ENCODE measurements at regions not wholly inside any gene's neighbourhood (a gene's known extent, or its start where the extent isn't known, plus 50 kb on each side); places are given as distances from the start of the nearest gene placed in this dataset.

DNA sequence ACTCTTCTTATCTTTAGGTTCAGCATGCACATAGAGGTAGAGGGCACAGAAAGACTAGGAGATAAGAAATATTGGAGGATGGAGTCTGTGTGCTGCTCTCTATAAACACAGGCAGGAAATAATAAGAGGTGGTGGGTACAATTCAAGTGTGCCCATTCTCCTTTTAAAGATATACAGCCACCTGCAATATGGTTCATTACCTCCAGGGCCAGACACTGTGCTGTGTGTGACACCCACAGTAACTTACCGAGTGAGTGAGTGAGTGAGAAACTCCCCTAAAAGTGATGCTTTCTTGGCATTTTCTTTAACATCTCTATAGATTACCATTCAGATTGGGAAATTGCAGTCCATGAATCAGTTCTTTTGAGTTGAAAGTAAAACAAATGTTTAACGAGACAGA lies 311.8 kb upstream of the KCNN2 start:
- TF ChIP-seq, protein P1, sequence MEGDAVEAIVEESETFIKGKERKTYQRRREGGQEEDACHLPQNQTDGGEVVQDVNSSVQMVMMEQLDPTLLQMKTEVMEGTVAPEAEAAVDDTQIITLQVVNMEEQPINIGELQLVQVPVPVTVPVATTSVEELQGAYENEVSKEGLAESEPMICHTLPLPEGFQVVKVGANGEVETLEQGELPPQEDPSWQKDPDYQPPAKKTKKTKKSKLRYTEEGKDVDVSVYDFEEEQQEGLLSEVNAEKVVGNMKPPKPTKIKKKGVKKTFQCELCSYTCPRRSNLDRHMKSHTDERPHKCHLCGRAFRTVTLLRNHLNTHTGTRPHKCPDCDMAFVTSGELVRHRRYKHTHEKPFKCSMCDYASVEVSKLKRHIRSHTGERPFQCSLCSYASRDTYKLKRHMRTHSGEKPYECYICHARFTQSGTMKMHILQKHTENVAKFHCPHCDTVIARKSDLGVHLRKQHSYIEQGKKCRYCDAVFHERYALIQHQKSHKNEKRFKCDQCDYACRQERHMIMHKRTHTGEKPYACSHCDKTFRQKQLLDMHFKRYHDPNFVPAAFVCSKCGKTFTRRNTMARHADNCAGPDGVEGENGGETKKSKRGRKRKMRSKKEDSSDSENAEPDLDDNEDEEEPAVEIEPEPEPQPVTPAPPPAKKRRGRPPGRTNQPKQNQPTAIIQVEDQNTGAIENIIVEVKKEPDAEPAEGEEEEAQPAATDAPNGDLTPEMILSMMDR (IDR thresholded peaks at IDR 0.05 in 8 of 11, conservative IDR thresholded peaks at IDR 0.05 in 3 of 11): no peak
- TF ChIP-seq POLR2AphosphoS5 (IDR thresholded peaks at IDR 0.05): no peak
- TF ChIP-seq POLR2A (IDR thresholded peaks at IDR 0.05): no peak
- no peaks in the 10 kb centered on the region for H3K36me3 ChIP-seq
- peaks cover 0 to 19% (median 6%) of the 10 kb centered on the region in 7 donors for H3K27me3 ChIP-seq (replicated peaks in 1 of 7)
- no peak overlapping the region for H3K4me3 ChIP-seq
- no peak overlapping the region for H3K27ac ChIP-seq
- intact Hi-C loops (cut with DNase I; ENCODE audit: low total_unique reads): no loop called here
- H3K9me3 ChIP-seq: no peaks in the 10 kb centered on the region
- no peak for DNase-seq
- WGBS, 5 donors: 70 to 88% (median 74%) methylated on average over 2 of the region's 2 CpGs
- H3K4me1 ChIP-seq: peaks cover 0 to 4% (median 2%) of the 10 kb centered on the region in 6 donors

DNA sequence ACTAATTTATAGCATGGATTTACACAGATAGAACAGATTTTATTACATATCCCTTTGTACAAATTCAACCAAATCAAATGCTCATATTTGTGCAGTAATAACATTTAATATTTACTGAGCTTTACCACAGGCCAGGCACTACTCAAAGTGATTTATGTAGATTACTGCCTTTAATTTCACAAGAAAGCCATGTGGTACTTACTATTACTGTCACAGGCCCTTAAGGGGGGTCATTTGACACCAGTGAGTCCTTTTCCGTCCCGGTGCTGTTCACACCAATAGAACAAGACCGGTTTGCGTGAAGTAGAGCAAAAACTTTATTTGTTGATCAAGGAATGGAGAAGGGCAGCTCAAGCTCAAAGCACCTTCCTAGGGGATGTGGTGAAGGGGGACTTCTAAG lies 308.5 kb upstream of the KCNN2 start:
- intact Hi-C loops (cut with DNase I; ENCODE audit: low total_unique reads): no loop called here
- no peaks in the 10 kb centered on the region for H3K9me3 ChIP-seq
- no peak overlapping the region for H3K4me3 ChIP-seq
- DNase-seq: no peak
- H3K27me3 ChIP-seq (replicated peaks in 1 of 7): peaks cover 0 to 42% (median 17%) of the 10 kb centered on the region in 7 donors
- peaks cover 0 to 16% (median 9%) of the 10 kb centered on the region in 6 donors for H3K4me1 ChIP-seq
- WGBS, 5 donors: 79 to 86% (median 84%) methylated on average over 4 of the region's 4 CpGs
- no peaks in the 10 kb centered on the region for H3K36me3 ChIP-seq
- TF ChIP-seq POLR2A (IDR thresholded peaks at IDR 0.05) (no peak), POLR2AphosphoS5 (IDR thresholded peaks at IDR 0.05) (no peak)
- TF ChIP-seq, protein P1 (IDR thresholded peaks at IDR 0.05 in 8 of 11, conservative IDR thresholded peaks at IDR 0.05 in 3 of 11): no peak
- no peak overlapping the region for H3K27ac ChIP-seq

DNA sequence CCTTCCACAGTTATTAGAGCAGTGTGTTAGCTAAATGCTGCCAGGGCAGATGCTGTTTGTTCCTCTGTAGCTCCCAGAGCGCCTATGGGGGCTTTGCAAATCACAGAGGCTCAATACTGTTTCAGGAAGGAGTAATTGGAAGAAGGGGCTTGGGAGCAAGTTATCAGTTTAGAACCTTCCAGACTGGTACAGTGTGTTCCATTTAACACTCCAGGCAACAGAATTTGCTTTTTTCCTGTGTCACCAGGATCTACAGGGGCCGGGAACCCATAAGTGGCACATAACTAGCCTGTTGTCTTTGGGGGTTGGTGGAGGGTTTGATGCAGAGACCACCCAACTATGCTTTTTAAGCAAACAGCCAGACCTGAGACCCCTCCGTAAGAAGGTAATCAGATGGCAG lies 307.3 kb upstream of the KCNN2 start:
- WGBS, 5 donors: 46 to 71% (median 55%) methylated on average over 3 of the region's 3 CpGs
- TF ChIP-seq POLR2A (IDR thresholded peaks at IDR 0.05) (no peak), POLR2AphosphoS5 (IDR thresholded peaks at IDR 0.05) (no peak)
- TF ChIP-seq, protein P1 (IDR thresholded peaks at IDR 0.05 in 8 of 11, conservative IDR thresholded peaks at IDR 0.05 in 3 of 11): no peak
- intact Hi-C loops (cut with DNase I; ENCODE audit: low total_unique reads): no loop called here
- Histone ChIP-seq H3K4me1 (peaks cover 0 to 16% (median 9%) of the 10 kb centered on the region in 6 donors), H3K9me3 (no peaks in the 10 kb centered on the region), H3K27me3 (replicated peaks in 1 of 7) (peaks cover 0 to 46% (median 17%) of the 10 kb centered on the region in 7 donors), H3K27ac (no peak overlapping the region), H3K36me3 (no peaks in the 10 kb centered on the region), H3K4me3 (no peak overlapping the region)
- DNase-seq: no peak

DNA sequence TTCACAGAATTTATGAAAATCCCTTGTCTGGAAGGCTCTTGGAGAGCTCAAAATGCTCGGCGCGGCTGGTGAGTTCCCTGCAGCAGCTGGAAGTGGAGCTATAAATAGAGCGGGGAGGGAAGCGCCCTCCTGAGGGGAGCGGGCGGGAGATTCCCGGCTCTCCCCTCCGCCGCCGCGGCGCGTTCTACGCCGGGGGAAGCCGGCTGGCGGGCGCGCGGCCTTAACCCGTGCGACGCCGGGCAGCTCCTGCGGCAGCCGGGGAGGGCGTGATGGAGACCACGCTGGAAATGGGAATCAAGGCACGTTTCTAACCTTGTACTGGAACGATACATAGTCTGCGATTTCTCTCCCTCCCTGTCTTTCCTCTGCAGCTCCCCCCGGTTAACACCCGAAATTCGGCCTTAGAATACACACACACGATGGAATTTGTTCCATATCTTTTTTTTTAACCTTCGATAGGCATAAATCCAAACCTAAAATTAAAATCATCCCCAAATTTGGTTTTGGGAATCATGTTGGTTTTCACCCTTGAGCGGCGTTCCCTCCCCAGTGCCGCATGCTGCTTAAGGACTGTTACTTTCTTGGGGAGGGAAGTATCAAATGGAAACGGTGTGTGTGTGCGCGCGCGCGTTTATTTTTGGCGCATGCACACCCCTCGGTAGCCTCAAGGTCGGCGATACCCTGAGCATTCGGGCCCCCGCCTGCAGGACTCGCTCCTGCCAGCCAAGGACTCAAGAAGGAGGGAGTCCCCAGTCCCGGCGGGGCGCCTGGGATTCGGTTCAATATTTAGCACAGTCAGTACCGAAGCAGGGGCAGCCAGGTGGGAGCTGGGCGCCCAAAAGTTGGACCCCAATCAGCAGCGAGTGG lies 306.3 kb upstream of the KCNN2 start:
- DNase-seq: no peak
- TF ChIP-seq POLR2AphosphoS5 (IDR thresholded peaks at IDR 0.05): no peak
- TF ChIP-seq, protein P1 (IDR thresholded peaks at IDR 0.05 in 8 of 11, conservative IDR thresholded peaks at IDR 0.05 in 3 of 11): no peak
- TF ChIP-seq POLR2A (IDR thresholded peaks at IDR 0.05): no peak
- Histone ChIP-seq H3K36me3 (no peaks in the 10 kb centered on the region), H3K4me3 (peak overlapping the region in 7 of 8 donors; percentile 2 to 58 (median 24)), H3K27me3 (replicated peaks in 1 of 7) (peaks cover 0 to 52% (median 17%) of the 10 kb centered on the region in 7 donors), H3K9me3 (no peaks in the 10 kb centered on the region), H3K4me1 (peaks cover 0 to 16% (median 9%) of the 10 kb centered on the region in 6 donors), H3K27ac (no peak overlapping the region)
- intact Hi-C loops (cut with DNase I; ENCODE audit: low total_unique reads): no loop called here
- 2 to 6% (median 3%) methylated on average over 47 to 60 of the region's 60 CpGs for WGBS, 5 donors
